ENCODE measurements at regions not wholly inside any gene's neighbourhood (a gene's known extent, or its start where the extent isn't known, plus 50 kb on each side); places are given as distances from the start of the nearest gene placed in this dataset.

GRCh38 chr11:29263971-29264682, 752.7 kb downstream of the KCNA4 start:
- ChIA-PET POLR2A (no interaction called here), CTCF (no interaction called here)
- Mint-ChIP-seq H3K9me3 (peaks cover 3% of the 10 kb centered on the region), H3K4me3 (no peak overlapping the region), H3K27me3 (no peaks in the 10 kb centered on the region), H3K4me1 (ENCODE audit: low read depth) (no peaks in the 10 kb centered on the region), H3K27ac (no peak overlapping the region), H3K36me3 (no peaks in the 10 kb centered on the region)
- DNase-seq, result no peak
- intact Hi-C loops (cut with micrococcal nuclease), result no loop called here

GRCh38 chr11:29261831-29262230, 755.0 kb downstream of the KCNA4 start:
- no peak for DNase-seq
- Mint-ChIP-seq H3K36me3 (no peaks in the 10 kb centered on the region), H3K9me3 (peaks cover 5% of the 10 kb centered on the region), H3K4me1 (ENCODE audit: low read depth) (no peaks in the 10 kb centered on the region), H3K27ac (no peak overlapping the region), H3K4me3 (no peak overlapping the region), H3K27me3 (no peaks in the 10 kb centered on the region)
- CTCF ChIA-PET, result no interaction called here
- intact Hi-C loops (cut with micrococcal nuclease), result no loop called here
- POLR2A ChIA-PET, result no interaction called here

GRCh38 chr11:29260939-29261705, 755.7 kb downstream of the KCNA4 start:
- no peaks in the 10 kb centered on the region for H3K4me1 Mint-ChIP-seq (ENCODE audit: low read depth)
- no peak overlapping the region for H3K27ac Mint-ChIP-seq
- H3K4me3 Mint-ChIP-seq, result no peak overlapping the region
- POLR2A ChIA-PET, result no interaction called here
- no peaks in the 10 kb centered on the region for H3K27me3 Mint-ChIP-seq
- CTCF ChIA-PET, result no interaction called here
- intact Hi-C loops (cut with micrococcal nuclease), result no loop called here
- DNase-seq, result no peak
- H3K36me3 Mint-ChIP-seq, result no peaks in the 10 kb centered on the region
- peaks cover 5% of the 10 kb centered on the region for H3K9me3 Mint-ChIP-seq

GRCh38 chr11:29258411-29258810, 758.4 kb downstream of the KCNA4 start:
- intact Hi-C loops (cut with micrococcal nuclease), result no loop called here
- Mint-ChIP-seq H3K4me1 (ENCODE audit: low read depth) (no peaks in the 10 kb centered on the region), H3K9me3 (peaks cover 8% of the 10 kb centered on the region), H3K36me3 (no peaks in the 10 kb centered on the region), H3K4me3 (no peak overlapping the region), H3K27ac (no peak overlapping the region), H3K27me3 (no peaks in the 10 kb centered on the region)
- ChIA-PET POLR2A (no interaction called here), CTCF (no interaction called here)
- DNase-seq, result no peak

- ChIA-PET POLR2A (no interaction called here), CTCF (no interaction called here)
- no peak for DNase-seq
- Mint-ChIP-seq H3K36me3 (no peaks in the 10 kb centered on the region), H3K9me3 (peaks cover 8% of the 10 kb centered on the region), H3K4me3 (no peak overlapping the region), H3K27ac (no peak overlapping the region), H3K4me1 (ENCODE audit: low read depth) (no peaks in the 10 kb centered on the region), H3K27me3 (no peaks in the 10 kb centered on the region)
- intact Hi-C loops (cut with micrococcal nuclease), result no loop called here
Measured at GRCh38 chr11:29256580-29256979, 760.2 kb downstream of the KCNA4 start.

GRCh38 chr11:29255401-29255800, 761.4 kb downstream of the KCNA4 start:
- H3K27me3 Mint-ChIP-seq, result no peaks in the 10 kb centered on the region
- no peak overlapping the region for H3K27ac Mint-ChIP-seq
- no peaks in the 10 kb centered on the region for H3K36me3 Mint-ChIP-seq
- DNase-seq, result no peak
- peaks cover 8% of the 10 kb centered on the region for H3K9me3 Mint-ChIP-seq
- intact Hi-C loops (cut with micrococcal nuclease), result no loop called here
- H3K4me1 Mint-ChIP-seq (ENCODE audit: low read depth), result no peaks in the 10 kb centered on the region
- no peak overlapping the region for H3K4me3 Mint-ChIP-seq
- POLR2A ChIA-PET, result no interaction called here
- CTCF ChIA-PET, result no interaction called here

- ChIA-PET POLR2A (no interaction called here), CTCF (no interaction called here)
- intact Hi-C loops (cut with micrococcal nuclease), result no loop called here
- Mint-ChIP-seq H3K9me3 (peaks cover 3% of the 10 kb centered on the region), H3K36me3 (no peaks in the 10 kb centered on the region), H3K27me3 (no peaks in the 10 kb centered on the region), H3K4me1 (ENCODE audit: low read depth) (no peaks in the 10 kb centered on the region), H3K27ac (no peak overlapping the region), H3K4me3 (no peak overlapping the region)
- DNase-seq, result no peak
Measured at GRCh38 chr11:29251738-29252137, 765.1 kb downstream of the KCNA4 start.

- ChIA-PET CTCF (no interaction called here), POLR2A (no interaction called here)
- Mint-ChIP-seq H3K27me3 (no peaks in the 10 kb centered on the region), H3K4me3 (no peak overlapping the region), H3K9me3 (no peaks in the 10 kb centered on the region), H3K27ac (no peak overlapping the region), H3K4me1 (ENCODE audit: low read depth) (no peaks in the 10 kb centered on the region), H3K36me3 (no peaks in the 10 kb centered on the region)
- DNase-seq, result no peak
- intact Hi-C loops (cut with micrococcal nuclease), result no loop called here
Measured at GRCh38 chr11:29249713-29250112, 767.1 kb downstream of the KCNA4 start.

- Mint-ChIP-seq H3K36me3 (no peaks in the 10 kb centered on the region), H3K27ac (no peak overlapping the region), H3K9me3 (peaks cover 4% of the 10 kb centered on the region), H3K27me3 (no peaks in the 10 kb centered on the region), H3K4me3 (no peak overlapping the region), H3K4me1 (ENCODE audit: low read depth) (no peaks in the 10 kb centered on the region)
- CTCF ChIA-PET, result no interaction called here
- DNase-seq, result no peak
- POLR2A ChIA-PET, result no interaction called here
- intact Hi-C loops (cut with micrococcal nuclease), result no loop called here
Measured at GRCh38 chr11:29244355-29244754, 772.5 kb downstream of the KCNA4 start.

- POLR2A ChIA-PET, result no interaction called here
- intact Hi-C loops (cut with micrococcal nuclease), result no loop called here
- H3K4me3 Mint-ChIP-seq, result no peak overlapping the region
- no peaks in the 10 kb centered on the region for H3K36me3 Mint-ChIP-seq
- no peak overlapping the region for H3K27ac Mint-ChIP-seq
- H3K27me3 Mint-ChIP-seq, result no peaks in the 10 kb centered on the region
- H3K9me3 Mint-ChIP-seq, result peaks cover 4% of the 10 kb centered on the region
- H3K4me1 Mint-ChIP-seq (ENCODE audit: low read depth), result no peaks in the 10 kb centered on the region
- CTCF ChIA-PET, result no interaction called here
- DNase-seq, result no peak
Measured at GRCh38 chr11:29243616-29244015, 773.2 kb downstream of the KCNA4 start.

GRCh38 chr11:29231991-29232390, 784.8 kb downstream of the KCNA4 start:
- H3K27ac Mint-ChIP-seq, result no peak overlapping the region
- DNase-seq, result no peak
- no peaks in the 10 kb centered on the region for H3K36me3 Mint-ChIP-seq
- ChIA-PET POLR2A (no interaction called here), CTCF (no interaction called here)
- peaks cover 17% of the 10 kb centered on the region for H3K9me3 Mint-ChIP-seq
- no peak overlapping the region for H3K4me3 Mint-ChIP-seq
- intact Hi-C loops (cut with micrococcal nuclease), result no loop called here
- no peaks in the 10 kb centered on the region for H3K4me1 Mint-ChIP-seq (ENCODE audit: low read depth)
- H3K27me3 Mint-ChIP-seq, result no peaks in the 10 kb centered on the region

- H3K27ac Mint-ChIP-seq, result no peak overlapping the region
- H3K4me3 Mint-ChIP-seq, result no peak overlapping the region
- no peaks in the 10 kb centered on the region for H3K4me1 Mint-ChIP-seq (ENCODE audit: low read depth)
- DNase-seq, result no peak
- intact Hi-C loops (cut with micrococcal nuclease), result no loop called here
- ChIA-PET CTCF (no interaction called here), POLR2A (no interaction called here)
- H3K9me3 Mint-ChIP-seq, result peaks cover 19% of the 10 kb centered on the region
- H3K36me3 Mint-ChIP-seq, result no peaks in the 10 kb centered on the region
- H3K27me3 Mint-ChIP-seq, result no peaks in the 10 kb centered on the region
Measured at GRCh38 chr11:29231586-29231985, 785.2 kb downstream of the KCNA4 start.

GRCh38 chr11:29227811-29228210, 789.0 kb downstream of the KCNA4 start:
- no peak overlapping the region for H3K27ac Mint-ChIP-seq
- intact Hi-C loops (cut with micrococcal nuclease), result no loop called here
- CTCF ChIA-PET, result no interaction called here
- H3K27me3 Mint-ChIP-seq, result no peaks in the 10 kb centered on the region
- H3K9me3 Mint-ChIP-seq, result peaks cover 29% of the 10 kb centered on the region
- no peak for DNase-seq
- POLR2A ChIA-PET, result no interaction called here
- H3K4me3 Mint-ChIP-seq, result no peak overlapping the region
- no peaks in the 10 kb centered on the region for H3K4me1 Mint-ChIP-seq (ENCODE audit: low read depth)
- no peaks in the 10 kb centered on the region for H3K36me3 Mint-ChIP-seq
